ENCODE measurements at regions not wholly inside any gene's neighbourhood (a gene's known extent, or its start where the extent isn't known, plus 50 kb on each side); places are given as distances from the start of the nearest gene placed in this dataset.

DNA sequence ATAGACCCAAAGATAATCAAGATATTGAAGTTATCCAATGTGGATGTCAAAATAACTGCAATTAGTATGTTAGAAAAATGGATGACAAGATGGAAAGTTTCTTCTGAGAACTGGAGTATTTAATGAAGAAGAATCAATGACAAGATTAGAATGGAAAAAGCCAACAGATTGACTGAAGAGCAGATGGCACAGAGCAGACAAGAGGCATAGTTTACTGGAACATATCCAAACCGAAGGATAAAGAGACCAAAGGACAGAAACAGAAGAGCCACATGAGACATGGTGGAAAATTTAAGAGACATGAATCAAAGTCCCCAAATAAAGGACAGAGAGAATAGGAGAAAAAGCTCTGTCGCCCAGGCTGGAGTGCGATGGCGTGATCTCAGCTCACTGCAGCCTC is 89.6 kb upstream of the RXFP2 start:
- Histone ChIP-seq H3K4me1 (ENCODE audit: control insufficient read depth in 1 of 2, insufficient read depth in 2 of 2, low read length in 2 of 2) (no peaks in the 10 kb centered on the region), H3K4me2 (ENCODE audit: low read length) (no peak overlapping the region), H3K9ac (ENCODE audit: low read length) (no peak overlapping the region), H3K27me3 (ENCODE audit: insufficient read depth, low read length) (peaks cover 13% of the 10 kb centered on the region; the same call in 1 of the 2 replicates), H3K36me3 (ENCODE audit: control insufficient read depth in 1 of 2, insufficient read depth in 2 of 2, low read length in 2 of 2) (no peaks in the 10 kb centered on the region), H4K20me1 (ENCODE audit: insufficient read depth) (no peaks in the 10 kb centered on the region), H3K79me2 (ENCODE audit: insufficient read depth, low read length) (no peaks in the 10 kb centered on the region), H3K9me3 (ENCODE audit: control insufficient read depth in 1 of 2, insufficient read depth in 1 of 2, low read depth in 1 of 2, low read length in 2 of 2) (no peaks in the 10 kb centered on the region), H3K27ac (ENCODE audit: low read depth, low read length) (no peak overlapping the region), H3K4me3 (replicated peaks in 1 of 2; ENCODE audit: low read depth in 1 of 2, low read length in 2 of 2) (no peak overlapping the region), H3K9me2 (ENCODE audit: insufficient read depth) (no peaks in the 10 kb centered on the region), H2AFZ (ENCODE audit: low read depth, low read length, poor library complexity, severe bottlenecking) (no peak overlapping the region)
- intact Hi-C loops (cut with micrococcal nuclease): no loop called here
- ChIA-PET CTCF (no interaction called here), POLR2A (no interaction called here), RAD21 (ENCODE audit: low non-redundant PET in 1 of 2, low total read pairs in 2 of 2, uncharacterized antibody in 2 of 2, unreplicated experiment in 2 of 2) (no interaction called here)
- no TSS peak for BruUV-seq (replicated peaks)
- ATAC-seq (no peak), DNase-seq (ENCODE audit: low read depth, low spot score) (no peak)
- TF ChIP-seq POLR2A (IDR thresholded peaks at IDR 0.05; ENCODE audit: borderline replicate concordance, extremely low read depth, insufficient read depth, insufficient read length) (no peak), ELF1 (IDR thresholded peaks at IDR 0.05; ENCODE audit: borderline replicate concordance, low read depth) (no peak)

DNA sequence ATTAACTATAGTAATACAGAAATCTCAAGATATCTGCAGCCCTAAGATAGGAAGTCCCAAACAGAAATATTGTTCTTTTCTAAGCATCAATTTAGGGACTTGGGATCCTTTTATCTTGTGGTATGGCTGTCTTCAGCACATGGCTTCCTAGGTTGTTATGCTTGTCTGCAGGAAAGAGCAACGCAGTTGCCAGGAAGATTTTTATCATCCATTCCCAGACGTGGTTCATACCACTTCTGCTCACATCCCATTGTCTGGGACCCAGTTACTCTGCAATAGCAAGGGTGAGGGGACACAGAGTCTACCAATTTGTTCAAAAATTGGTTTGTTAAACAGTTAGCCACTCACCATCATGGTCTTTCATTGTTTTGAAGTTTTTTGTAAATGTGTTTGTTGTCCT is 85.6 kb upstream of the RXFP2 start:
- H3K9me2 ChIP-seq (ENCODE audit: insufficient read depth): no peaks in the 10 kb centered on the region
- H3K4me1 ChIP-seq (ENCODE audit: control insufficient read depth in 1 of 2, insufficient read depth in 2 of 2, low read length in 2 of 2): no peaks in the 10 kb centered on the region
- H3K4me3 ChIP-seq (replicated peaks in 1 of 2; ENCODE audit: low read depth in 1 of 2, low read length in 2 of 2): no peak overlapping the region
- H3K36me3 ChIP-seq (ENCODE audit: control insufficient read depth in 1 of 2, insufficient read depth in 2 of 2, low read length in 2 of 2): no peaks in the 10 kb centered on the region
- no peak for TF ChIP-seq EZH2 (IDR thresholded peaks at IDR 0.05)
- TF ChIP-seq, protein P1, sequence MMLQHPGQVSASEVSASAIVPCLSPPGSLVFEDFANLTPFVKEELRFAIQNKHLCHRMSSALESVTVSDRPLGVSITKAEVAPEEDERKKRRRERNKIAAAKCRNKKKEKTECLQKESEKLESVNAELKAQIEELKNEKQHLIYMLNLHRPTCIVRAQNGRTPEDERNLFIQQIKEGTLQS (IDR thresholded peaks at IDR 0.05): no peak
- TF ChIP-seq FOSL1 (IDR thresholded peaks at IDR 0.05; ENCODE audit: low read depth): no peak
- no peak for TF ChIP-seq ELF1 (IDR thresholded peaks at IDR 0.05; ENCODE audit: borderline replicate concordance, low read depth)
- TF ChIP-seq TCF7L2 (IDR thresholded peaks at IDR 0.05; ENCODE audit: borderline replicate concordance, extremely low read depth, insufficient read depth, insufficient read length): no peak
- no peak for TF ChIP-seq CEBPB (IDR thresholded peaks at IDR 0.05; ENCODE audit: low read depth)
- no peak for TF ChIP-seq JUND (IDR thresholded peaks at IDR 0.05)
- TF ChIP-seq SP1 (IDR thresholded peaks at IDR 0.05; ENCODE audit: low read depth): no peak
- TF ChIP-seq YY1 (IDR thresholded peaks at IDR 0.05; ENCODE audit: extremely low read depth, insufficient replicate concordance, low read depth, low read length): no peak
- TF ChIP-seq, protein P2, sequence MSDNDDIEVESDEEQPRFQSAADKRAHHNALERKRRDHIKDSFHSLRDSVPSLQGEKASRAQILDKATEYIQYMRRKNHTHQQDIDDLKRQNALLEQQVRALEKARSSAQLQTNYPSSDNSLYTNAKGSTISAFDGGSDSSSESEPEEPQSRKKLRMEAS (IDR thresholded peaks at IDR 0.05): no peak
- no peak for TF ChIP-seq EGR1 (IDR thresholded peaks at IDR 0.05; ENCODE audit: low read depth)
- no peak for TF ChIP-seq CBX3 (IDR thresholded peaks at IDR 0.05; ENCODE audit: low read depth)
- TF ChIP-seq RAD21 (IDR thresholded peaks at IDR 0.05; ENCODE audit: low read depth): no peak
- TF ChIP-seq POLR2AphosphoS5 (IDR thresholded peaks at IDR 0.05; ENCODE audit: low read depth, low read length): no peak
- no peak for TF ChIP-seq EZH2phosphoT487 (IDR thresholded peaks at IDR 0.05; ENCODE audit: borderline replicate concordance)
- ChIA-PET POLR2A (no interaction called here), RAD21 (ENCODE audit: low non-redundant PET in 1 of 2, low total read pairs in 2 of 2, uncharacterized antibody in 2 of 2, unreplicated experiment in 2 of 2) (no interaction called here), CTCF (interaction anchor here (1.4 kb wide), 1 partner anchor 116 kb away, joined by 4 read pairs; no protein-coding TSS in a partner anchor)
- peaks cover 14% of the 10 kb centered on the region; the same call in 1 of the 2 replicates for H3K27me3 ChIP-seq (ENCODE audit: insufficient read depth, low read length)
- H3K4me2 ChIP-seq (ENCODE audit: low read length): no peak overlapping the region
- no peaks in the 10 kb centered on the region for H4K20me1 ChIP-seq (ENCODE audit: insufficient read depth)
- H3K79me2 ChIP-seq (ENCODE audit: insufficient read depth, low read length): no peaks in the 10 kb centered on the region
- ATAC-seq: no peak
- H3K9me3 ChIP-seq (ENCODE audit: control insufficient read depth in 1 of 2, insufficient read depth in 1 of 2, low read depth in 1 of 2, low read length in 2 of 2): no peaks in the 10 kb centered on the region
- no peak overlapping the region for H2AFZ ChIP-seq (ENCODE audit: low read depth, low read length, poor library complexity, severe bottlenecking)
- no peak for DNase-seq (ENCODE audit: low read depth, low spot score)
- no TSS peak for BruUV-seq (replicated peaks)
- no peak overlapping the region for H3K27ac ChIP-seq (ENCODE audit: low read depth, low read length)
- intact Hi-C loops (cut with micrococcal nuclease): no loop called here
- H3K9ac ChIP-seq (ENCODE audit: low read length): no peak overlapping the region
